Sigmoid colon (tissue), 4 donors: ENCODE measurements at regions not wholly inside any gene's neighbourhood (a gene's known extent, or its start where the extent isn't known, plus 50 kb on each side); places are given as distances from the start of the nearest gene placed in this dataset.

Source experiments
- POLR2A ChIP-seq, 2 donors: fragments of 450-650 bp; IDR thresholded peaks; one replicate each; pipeline ENCODE4 v1.6.1; 2016; ENCODE audit warnings: antibody characterized with exemption in 2 of 2, mild to moderate bottlenecking in 2 of 2, moderate library complexity in 2 of 2
- POLR2AphosphoS5 ChIP-seq, 4 donors: sonication (generic); formaldehyde crosslinking; IDR thresholded peaks; one replicate each; pipeline ENCODE4 v1.6.1; 2017; ENCODE audit warnings: antibody characterized with exemption in 4 of 4
- TF ChIP-seq, protein P1 (sequence below), 4 experiments: fragments of 450-650 bp in 3 of 4; fragments of 200-600 bp in 1 of 4; IDR thresholded peaks; one replicate each; pipeline ENCODE4 v1.5.1; 2016 to 2019; ENCODE audit warnings: antibody characterized with exemption in 4 of 4, mild to moderate bottlenecking in 3 of 4, moderate library complexity in 2 of 4

DNA sequence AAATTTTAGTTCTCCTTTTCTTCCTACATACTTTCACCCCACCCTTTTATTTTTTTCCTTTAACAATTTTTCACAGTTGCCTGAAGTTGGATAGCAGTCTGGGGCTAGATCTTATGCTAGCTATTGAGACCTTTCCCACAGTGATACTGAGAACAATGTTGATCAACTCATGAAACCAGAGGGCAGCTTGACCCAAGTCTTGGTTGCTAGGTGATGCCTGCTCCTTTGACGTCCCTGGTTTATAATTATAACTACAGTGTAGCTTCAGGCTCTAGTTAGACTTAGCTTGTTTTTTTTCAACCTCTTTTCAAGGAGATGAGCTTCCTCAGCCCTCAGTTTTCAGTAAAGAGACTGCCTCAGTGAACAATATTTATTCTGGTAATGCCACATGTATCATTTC lies 648.5 kb downstream of the IRS1 start:
- TF ChIP-seq POLR2AphosphoS5 (IDR thresholded peaks at IDR 0.05): no peak
- TF ChIP-seq, protein P1, sequence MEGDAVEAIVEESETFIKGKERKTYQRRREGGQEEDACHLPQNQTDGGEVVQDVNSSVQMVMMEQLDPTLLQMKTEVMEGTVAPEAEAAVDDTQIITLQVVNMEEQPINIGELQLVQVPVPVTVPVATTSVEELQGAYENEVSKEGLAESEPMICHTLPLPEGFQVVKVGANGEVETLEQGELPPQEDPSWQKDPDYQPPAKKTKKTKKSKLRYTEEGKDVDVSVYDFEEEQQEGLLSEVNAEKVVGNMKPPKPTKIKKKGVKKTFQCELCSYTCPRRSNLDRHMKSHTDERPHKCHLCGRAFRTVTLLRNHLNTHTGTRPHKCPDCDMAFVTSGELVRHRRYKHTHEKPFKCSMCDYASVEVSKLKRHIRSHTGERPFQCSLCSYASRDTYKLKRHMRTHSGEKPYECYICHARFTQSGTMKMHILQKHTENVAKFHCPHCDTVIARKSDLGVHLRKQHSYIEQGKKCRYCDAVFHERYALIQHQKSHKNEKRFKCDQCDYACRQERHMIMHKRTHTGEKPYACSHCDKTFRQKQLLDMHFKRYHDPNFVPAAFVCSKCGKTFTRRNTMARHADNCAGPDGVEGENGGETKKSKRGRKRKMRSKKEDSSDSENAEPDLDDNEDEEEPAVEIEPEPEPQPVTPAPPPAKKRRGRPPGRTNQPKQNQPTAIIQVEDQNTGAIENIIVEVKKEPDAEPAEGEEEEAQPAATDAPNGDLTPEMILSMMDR (IDR thresholded peaks at IDR 0.05): no peak
- no peak for TF ChIP-seq POLR2A (IDR thresholded peaks at IDR 0.05)
